Ascending aorta (tissue), 2 donors: ENCODE measurements at regions not wholly inside any gene's neighbourhood (a gene's known extent, or its start where the extent isn't known, plus 50 kb on each side); places are given as distances from the start of the nearest gene placed in this dataset.
"Not testable (repeated sequence)": the region's sequence is repeated elsewhere in the genome, so short reads cannot be mapped to it uniquely, and the experiment has no call there.

ENCODE experiments used
- DNase-seq, 2 donors: peaks; one replicate each; pipeline ENCODE4 v3.0.0-alpha.2; 2019; ENCODE audit warnings: low spot score in 2 of 2
- H3K27ac ChIP-seq, 2 donors: fragments of 200-600 bp; sonication (generic); one replicate each; pipeline ENCODE4 v1.5.1; 2016 to 2017; ENCODE audit warnings: mild to moderate bottlenecking in 1 of 2
- H3K27me3 ChIP-seq: fragments of 200-600 bp; sonication (generic); one replicate; pipeline ENCODE4 v1.5.1; 2017
- H3K36me3 ChIP-seq, 2 donors: fragments of 200-600 bp; sonication (generic); one replicate each; pipeline ENCODE4 v1.5.1; 2016
- H3K4me1 ChIP-seq, 2 donors: fragments of 200-600 bp; sonication (generic); one replicate each; pipeline ENCODE4 v1.5.1; 2016 to 2017; ENCODE audit warnings: mild to moderate bottlenecking in 1 of 2
- H3K4me3 ChIP-seq, 2 donors: fragments of 200-600 bp; sonication (generic); one replicate each; pipeline ENCODE4 v1.5.1; 2016 to 2017; ENCODE audit warnings: mild to moderate bottlenecking in 1 of 2
- H3K9me3 ChIP-seq, 2 donors: fragments of 200-600 bp; sonication (generic); one replicate each; pipeline ENCODE4 v1.5.1; 2016
- CTCF ChIP-seq, 3 experiments: fragments of 200-600 bp in 2 of 3; fragments of 450-650 bp in 1 of 3; sonication (generic) in 2 of 3; IDR thresholded peaks; one replicate each; pipeline ENCODE4 v1.5.1; 2016 to 2019; ENCODE audit warnings: antibody characterized with exemption in 3 of 3, mild to moderate bottlenecking in 1 of 3, moderate library complexity in 1 of 3
- intact Hi-C: fragments of 100-400 bp; cut with DNase I; formaldehyde crosslinking; loops from one replicate; pipeline ENCODE4 v1.15.1; 2023

GRCh38 chr3:86771741-86772512 lies 219.0 kb downstream of the VGLL3 start:
- no peak for DNase-seq
- H3K4me3 ChIP-seq = no peak overlapping the region
- H3K27me3 ChIP-seq = no peaks in the 10 kb centered on the region
- intact Hi-C loops = no loop called here
- no peaks in the 10 kb centered on the region for H3K4me1 ChIP-seq
- no peaks in the 10 kb centered on the region for H3K36me3 ChIP-seq
- no peak overlapping the region for H3K27ac ChIP-seq
- no peaks in the 10 kb centered on the region for H3K9me3 ChIP-seq
- no peak for TF ChIP-seq CTCF (IDR thresholded peaks at IDR 0.05)

GRCh38 chr3:86766331-86766730 lies 224.6 kb downstream of the VGLL3 start:
- H3K27ac ChIP-seq = no peak overlapping the region
- intact Hi-C loops = no loop called here
- no peaks in the 10 kb centered on the region for H3K36me3 ChIP-seq
- TF ChIP-seq CTCF (IDR thresholded peaks at IDR 0.05) = no peak
- no peaks in the 10 kb centered on the region for H3K9me3 ChIP-seq
- no peak overlapping the region for H3K4me3 ChIP-seq
- no peak for DNase-seq
- no peaks in the 10 kb centered on the region for H3K27me3 ChIP-seq
- H3K4me1 ChIP-seq = no peaks in the 10 kb centered on the region

DNA sequence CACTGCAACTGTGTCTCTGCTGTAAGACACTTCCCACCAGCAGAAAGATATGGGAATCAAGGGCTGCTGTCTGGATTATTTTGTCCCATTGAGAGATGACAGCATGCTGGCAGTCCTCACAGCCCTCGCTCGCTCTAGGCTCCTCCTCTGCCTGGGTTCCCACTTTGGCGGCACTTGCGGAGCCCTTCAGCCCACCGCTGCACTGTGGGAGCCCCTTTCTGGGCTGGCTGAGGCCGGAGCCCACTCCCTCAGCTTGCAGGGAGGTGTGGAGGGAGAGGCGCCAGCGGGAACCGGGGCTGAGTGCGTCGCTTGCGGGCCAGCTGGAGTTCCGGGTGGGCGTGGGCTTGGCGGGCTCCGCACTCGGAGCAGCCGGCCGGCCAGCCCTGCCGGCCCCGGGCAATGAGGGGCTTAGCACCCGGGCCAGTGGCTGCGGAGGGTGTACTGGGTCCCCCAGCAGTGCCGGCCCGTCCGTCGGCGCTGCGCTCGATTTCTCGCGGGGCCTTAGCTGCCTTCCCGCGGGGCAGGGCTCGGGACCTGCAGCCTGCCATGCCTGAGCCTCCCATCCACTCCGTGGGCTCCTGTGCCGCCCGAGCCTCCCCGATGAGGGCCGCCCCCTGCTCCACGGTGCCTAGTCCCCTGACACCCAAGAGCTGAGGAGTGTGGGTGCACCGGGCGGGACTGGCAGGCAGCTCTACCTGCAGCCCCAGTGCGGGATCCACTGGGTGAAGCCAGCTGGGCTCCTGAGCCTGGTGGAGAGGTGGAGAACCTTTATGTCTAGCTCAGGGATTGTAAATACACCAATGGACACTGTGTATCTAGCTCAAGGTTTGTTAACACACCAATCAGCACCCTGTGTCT lies 233.4 kb downstream of the VGLL3 start:
- H3K27me3 ChIP-seq, DNase-seq, H3K4me3 ChIP-seq, intact Hi-C loops, H3K9me3 ChIP-seq, H3K36me3 ChIP-seq, H3K27ac ChIP-seq, H3K4me1 ChIP-seq: not testable (repeated sequence)

DNA sequence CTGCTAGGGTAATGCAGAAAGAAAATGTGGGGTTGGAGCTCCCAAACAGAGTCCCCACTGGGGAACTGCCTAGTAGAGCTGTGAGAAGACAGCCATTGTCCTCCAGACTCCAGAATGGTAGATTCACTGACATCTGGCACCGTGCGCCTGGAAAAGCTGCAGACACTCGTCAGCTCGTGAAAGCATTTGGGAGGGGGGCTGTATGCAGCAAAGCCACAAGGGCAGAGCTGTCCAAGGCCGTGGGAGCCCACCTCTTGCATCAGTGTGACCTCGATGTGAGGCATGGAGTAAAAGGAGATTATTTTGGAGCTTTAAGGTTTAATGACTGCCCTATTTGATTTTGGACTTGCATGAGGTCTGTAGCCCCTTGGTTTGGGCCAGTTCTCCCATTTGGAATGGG lies 242.9 kb downstream of the VGLL3 start:
- Histone ChIP-seq H3K36me3 (no peaks in the 10 kb centered on the region), H3K4me1 (no peaks in the 10 kb centered on the region), H3K9me3 (no peaks in the 10 kb centered on the region), H3K27me3 (no peaks in the 10 kb centered on the region), H3K27ac (no peak overlapping the region), H3K4me3 (no peak overlapping the region)
- TF ChIP-seq CTCF (IDR thresholded peaks at IDR 0.05) = no peak
- intact Hi-C loops = no loop called here
- no peak for DNase-seq

DNA sequence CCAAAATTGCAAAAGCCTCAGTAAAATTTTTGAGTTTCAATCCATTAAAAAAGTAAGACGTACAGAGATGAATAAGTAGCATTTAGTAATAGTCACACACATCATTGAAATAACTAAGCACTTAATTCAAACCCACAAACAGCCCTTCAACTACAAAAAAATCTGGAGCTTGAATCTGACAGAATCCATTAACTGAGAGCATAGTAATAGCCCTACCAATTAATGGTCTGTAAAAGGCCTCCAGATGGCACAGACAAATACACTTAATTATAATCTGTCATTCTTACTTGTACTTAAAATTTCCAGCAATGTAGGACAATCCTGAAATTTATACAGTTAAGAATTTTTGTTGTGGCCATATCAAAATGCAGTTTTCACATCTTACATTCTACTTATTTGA lies 246.9 kb downstream of the VGLL3 start:
- no peak for DNase-seq
- Histone ChIP-seq H3K4me3 (no peak overlapping the region), H3K36me3 (no peaks in the 10 kb centered on the region), H3K4me1 (no peaks in the 10 kb centered on the region), H3K9me3 (no peaks in the 10 kb centered on the region), H3K27me3 (no peaks in the 10 kb centered on the region), H3K27ac (no peak overlapping the region)
- TF ChIP-seq CTCF (IDR thresholded peaks at IDR 0.05) = no peak
- intact Hi-C loops = no loop called here

DNA sequence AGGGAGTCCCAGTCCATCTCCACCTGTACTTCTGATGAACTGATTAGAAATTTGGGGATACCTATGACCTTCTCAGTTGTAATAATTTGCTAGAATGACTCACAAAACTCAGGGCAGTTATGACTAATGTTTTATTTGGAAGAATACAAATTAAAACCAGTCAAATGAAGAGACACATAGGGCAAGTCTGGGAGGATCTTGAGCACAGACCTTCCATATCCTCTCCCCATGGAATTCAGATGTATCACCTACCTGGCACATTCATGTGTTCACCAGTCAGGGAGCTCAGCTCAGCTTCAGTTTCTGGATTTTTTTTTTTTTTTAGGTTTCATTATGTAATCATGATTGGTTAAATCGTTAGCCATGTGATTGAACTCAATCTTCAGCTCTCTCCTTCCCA lies 247.7 kb downstream of the VGLL3 start:
- no peak for DNase-seq
- intact Hi-C loops = no loop called here
- Histone ChIP-seq H3K9me3 (no peaks in the 10 kb centered on the region), H3K4me3 (no peak overlapping the region), H3K27me3 (no peaks in the 10 kb centered on the region), H3K4me1 (no peaks in the 10 kb centered on the region), H3K27ac (no peak overlapping the region), H3K36me3 (no peaks in the 10 kb centered on the region)
- no peak for TF ChIP-seq CTCF (IDR thresholded peaks at IDR 0.05)
